GM19372 (cell line): ENCODE measurements at regions not wholly inside any gene's neighbourhood (a gene's known extent, or its start where the extent isn't known, plus 50 kb on each side); places are given as distances from the start of the nearest gene placed in this dataset.

Source experiments
- ATAC-seq: cut with Tn5 transposase; IDR thresholded peaks from one replicate; pipeline ENCODE4 v1.9.1; 2021; ENCODE audit warnings: mild to moderate bottlenecking, low read depth, moderate library complexity; ENCODE audit not compliant: unreplicated experiment

DNA sequence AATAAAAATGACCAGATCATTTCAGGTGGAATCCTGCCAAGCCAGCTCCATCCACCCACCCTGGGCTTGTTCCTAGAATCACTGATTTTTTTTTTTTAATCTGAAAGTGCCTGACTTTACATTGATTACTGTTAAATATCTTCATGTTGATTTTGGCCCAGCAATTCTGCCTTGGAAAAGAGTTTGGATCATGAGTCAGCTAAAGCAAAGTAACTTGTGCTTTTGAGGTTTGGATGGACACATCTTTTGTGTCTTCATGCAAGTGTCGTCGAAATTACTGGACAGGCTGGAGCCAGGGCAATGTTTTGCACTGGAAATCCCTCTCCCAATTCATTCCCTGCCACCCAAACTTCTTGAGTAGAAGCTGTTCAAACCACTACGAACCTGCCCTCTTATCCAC is 164.0 kb upstream of the SYT13 start:
- ATAC-seq = no peak

GRCh38 chr11:45449036-45449601 is 163.0 kb upstream of the SYT13 start:
- ATAC-seq = no peak

DNA sequence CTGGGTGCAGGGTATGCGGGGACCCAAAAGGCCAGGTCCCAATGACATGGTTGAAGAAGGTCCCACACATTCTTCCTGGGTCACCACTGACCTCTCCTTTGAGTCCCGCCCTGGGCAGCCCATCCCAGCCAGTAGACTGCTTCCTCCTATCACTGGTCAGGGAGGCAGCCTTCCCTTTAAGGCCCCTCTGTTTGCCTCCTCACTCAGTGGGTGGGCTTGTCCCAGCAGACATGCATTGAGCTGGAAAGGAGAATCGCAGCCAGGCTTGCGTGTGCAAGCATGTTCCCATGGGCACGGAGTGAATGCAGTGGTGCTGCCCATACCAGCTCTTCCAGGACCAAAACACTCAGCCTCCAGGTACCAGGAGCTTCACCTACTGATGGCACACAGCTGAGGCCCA is 162.4 kb upstream of the SYT13 start:
- ATAC-seq = no peak

GRCh38 chr11:45446998-45447397 is 160.9 kb upstream of the SYT13 start:
- no peak for ATAC-seq

GRCh38 chr11:45446434-45446833 is 160.3 kb upstream of the SYT13 start:
- no peak for ATAC-seq

GRCh38 chr11:45444796-45445195 is 158.7 kb upstream of the SYT13 start:
- no peak for ATAC-seq

DNA sequence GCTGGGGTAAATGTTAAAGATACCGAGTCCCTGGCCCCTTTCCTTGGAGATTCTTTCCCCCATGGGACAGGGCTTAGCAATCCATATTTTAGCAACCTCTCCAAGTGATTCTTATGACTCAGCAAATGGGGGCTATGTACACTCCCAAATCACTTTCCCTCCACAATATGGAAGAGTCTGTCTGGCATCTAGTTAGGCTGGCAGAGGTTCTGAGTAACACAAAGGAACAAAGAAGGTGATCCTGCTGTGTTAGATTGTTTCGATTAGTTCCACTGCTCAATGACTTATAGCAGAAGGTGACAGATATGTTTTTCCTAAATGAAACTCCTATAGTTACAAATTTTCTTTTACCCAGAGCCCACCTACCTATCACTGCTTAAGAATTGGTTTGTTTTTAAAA is 154.0 kb upstream of the SYT13 start:
- no peak for ATAC-seq

- ATAC-seq = no peak
Measured at GRCh38 chr11:45436966-45437365, 150.8 kb upstream of the SYT13 start.

GRCh38 chr11:45436118-45436517 is 150.0 kb upstream of the SYT13 start:
- no peak for ATAC-seq

GRCh38 chr11:45435706-45436105 is 149.6 kb upstream of the SYT13 start:
- ATAC-seq = no peak

DNA sequence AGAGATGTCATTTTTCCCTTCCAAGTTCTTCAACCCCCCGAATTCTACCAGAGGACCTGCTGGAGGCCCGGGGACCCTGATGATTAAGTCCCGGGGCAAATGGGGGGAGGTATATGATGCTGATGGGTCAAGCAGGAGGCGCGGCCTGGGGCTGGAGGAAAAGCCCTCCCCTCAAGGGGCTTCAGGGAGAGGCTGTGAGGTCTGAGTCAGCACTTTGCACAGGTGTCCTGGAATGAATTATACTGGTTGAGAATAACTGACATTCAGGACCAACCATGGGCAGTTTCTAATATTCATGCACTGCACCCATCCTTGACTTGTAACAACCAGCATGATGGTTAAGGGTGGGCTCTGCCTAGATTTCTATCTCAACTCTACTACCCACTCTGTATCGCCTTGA is 146.8 kb upstream of the SYT13 start:
- no peak for ATAC-seq

DNA sequence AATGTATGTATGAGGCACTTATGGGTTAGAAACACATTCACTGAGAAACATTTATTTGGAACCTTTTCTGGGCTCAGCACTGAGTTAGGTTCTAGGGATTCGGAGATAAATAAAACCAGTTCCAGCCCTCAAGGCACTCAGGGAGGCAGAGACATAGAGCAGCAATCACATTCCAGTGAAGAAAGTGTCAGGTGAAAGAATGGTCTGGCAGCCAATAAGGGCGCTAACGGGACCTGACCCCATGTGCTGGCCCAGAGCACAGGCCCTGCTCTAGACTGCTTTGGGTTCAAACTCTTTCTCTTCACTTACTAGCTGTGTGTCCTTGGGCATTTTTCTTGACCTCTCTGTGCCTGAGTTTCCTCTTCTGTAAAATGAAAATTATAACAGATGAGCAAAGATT is 146.0 kb upstream of the SYT13 start:
- no peak for ATAC-seq

- no peak for ATAC-seq
Measured at GRCh38 chr11:45431046-45432018, 145.2 kb upstream of the SYT13 start.

DNA sequence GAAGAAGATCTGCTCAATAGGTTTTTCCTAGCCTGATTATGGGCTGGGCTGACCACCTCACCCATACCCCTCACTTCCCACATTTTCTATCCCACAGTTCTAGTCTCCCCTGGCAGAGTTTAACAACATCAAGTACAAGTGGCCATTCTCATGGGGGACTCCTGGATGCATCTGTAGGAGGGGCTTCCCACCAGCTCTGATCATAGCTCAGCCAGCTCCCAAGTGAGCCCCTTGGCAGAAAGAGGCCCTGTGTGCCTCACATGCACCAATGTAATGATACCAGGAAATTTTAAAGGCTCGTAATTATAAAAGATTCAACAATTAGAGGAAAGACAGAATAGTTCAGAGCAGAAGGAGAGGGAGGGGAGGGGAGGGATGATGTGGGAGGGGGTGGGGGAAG is 144.2 kb upstream of the SYT13 start:
- ATAC-seq = no peak

DNA sequence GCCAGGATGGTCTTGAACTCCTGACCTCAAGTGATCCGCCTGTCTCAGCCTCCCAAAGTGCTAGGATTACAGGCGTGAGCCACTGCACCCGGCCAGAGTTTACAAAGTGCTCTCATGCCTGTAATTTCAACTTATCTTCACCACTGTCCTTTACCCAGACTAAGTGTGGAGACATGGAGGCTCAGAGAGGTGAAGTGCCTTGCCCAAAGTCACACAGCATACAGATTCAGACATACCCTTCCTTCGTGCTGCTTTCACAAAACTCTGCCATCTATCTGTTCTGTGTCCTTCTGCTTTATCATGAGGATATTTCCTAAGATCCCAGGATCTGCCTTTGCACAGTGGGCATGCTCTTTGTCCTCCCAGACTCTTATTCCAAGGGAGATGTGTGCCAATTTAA is 143.6 kb upstream of the SYT13 start:
- no peak for ATAC-seq

GRCh38 chr11:45428541-45429230 is 142.5 kb upstream of the SYT13 start:
- no peak for ATAC-seq

DNA sequence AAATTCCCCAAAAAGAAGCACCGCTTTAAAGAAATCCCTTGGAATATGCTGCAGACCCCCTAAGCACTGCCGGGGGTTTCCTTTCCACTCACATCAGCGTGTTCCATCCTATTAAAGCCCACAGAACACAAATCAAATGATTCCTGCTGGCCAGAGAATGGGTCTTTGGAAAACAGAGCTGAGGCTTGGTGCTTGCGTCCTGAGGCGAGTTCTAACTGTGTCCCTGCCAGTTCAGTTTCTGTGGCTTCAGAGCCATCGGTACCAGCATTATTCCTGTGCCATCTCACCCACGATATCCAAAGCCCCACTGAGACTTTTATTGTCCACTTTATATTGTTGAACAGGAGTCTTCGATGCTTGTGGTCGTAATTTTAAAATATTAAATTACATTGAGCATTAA is 142.0 kb upstream of the SYT13 start:
- no peak for ATAC-seq

GRCh38 chr11:45424411-45425180 is 138.5 kb upstream of the SYT13 start:
- ATAC-seq = no peak

DNA sequence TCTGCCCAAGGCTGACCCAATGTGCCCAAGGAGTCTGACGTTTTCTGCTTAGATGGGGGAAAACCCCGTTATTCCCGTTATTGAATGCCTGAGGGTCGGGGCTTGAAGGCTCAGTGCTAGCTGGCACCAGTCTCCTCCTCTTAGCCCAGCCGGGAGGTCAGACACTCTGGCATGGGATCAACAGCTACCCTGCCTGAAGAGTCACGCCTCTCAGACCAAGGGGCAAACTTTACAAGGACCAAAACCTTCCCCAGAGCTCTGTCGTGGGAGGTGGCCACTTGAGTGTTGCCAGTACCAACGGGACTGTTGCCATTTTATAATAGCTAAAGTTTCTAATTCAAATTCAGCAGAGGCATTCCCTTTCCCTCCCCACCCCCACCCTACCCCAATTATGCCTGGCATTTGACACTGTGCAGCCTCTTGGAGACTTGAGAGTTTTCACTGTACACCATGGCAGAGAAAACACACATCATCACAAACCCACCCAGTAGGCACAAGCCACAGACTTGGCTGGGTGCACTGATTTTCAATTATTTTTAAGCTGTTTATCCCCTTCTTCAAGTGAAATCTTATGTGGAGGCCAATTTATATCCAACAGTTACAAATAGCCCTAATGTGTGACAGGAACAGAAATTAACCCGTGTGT is 137.5 kb upstream of the SYT13 start:
- no peak for ATAC-seq

DNA sequence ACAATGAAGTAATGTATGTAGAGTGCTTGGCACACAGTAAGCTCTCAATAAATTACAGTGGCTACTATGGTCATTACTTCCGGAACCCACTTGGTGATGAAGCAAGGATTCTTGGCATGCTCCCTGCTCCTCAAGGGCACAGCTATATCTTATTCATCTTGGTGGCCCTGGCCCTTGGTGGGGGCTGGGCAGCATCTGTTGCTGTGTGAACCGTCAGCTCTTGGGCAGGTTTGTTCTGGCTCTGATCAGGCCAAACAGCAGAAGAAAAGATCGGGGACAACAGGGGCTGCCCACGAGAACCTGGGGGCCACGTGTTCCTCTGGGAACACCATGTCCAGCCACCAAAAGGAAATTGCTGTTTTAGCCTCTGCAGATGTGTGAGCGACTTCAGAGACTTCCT is 136.9 kb upstream of the SYT13 start:
- no peak for ATAC-seq
